HG02973 (cell line): ENCODE measurements at regions not wholly inside any gene's neighbourhood (a gene's known extent, or its start where the extent isn't known, plus 50 kb on each side); places are given as distances from the start of the nearest gene placed in this dataset.
"Not testable (repeated sequence)": the region's sequence is repeated elsewhere in the genome, so short reads cannot be mapped to it uniquely, and the experiment has no call there.

Source experiments
- ATAC-seq: cut with Tn5 transposase; IDR thresholded peaks from one replicate; pipeline ENCODE4 v1.9.1; 2021; ENCODE audit warnings: moderate library complexity; ENCODE audit not compliant: unreplicated experiment

DNA sequence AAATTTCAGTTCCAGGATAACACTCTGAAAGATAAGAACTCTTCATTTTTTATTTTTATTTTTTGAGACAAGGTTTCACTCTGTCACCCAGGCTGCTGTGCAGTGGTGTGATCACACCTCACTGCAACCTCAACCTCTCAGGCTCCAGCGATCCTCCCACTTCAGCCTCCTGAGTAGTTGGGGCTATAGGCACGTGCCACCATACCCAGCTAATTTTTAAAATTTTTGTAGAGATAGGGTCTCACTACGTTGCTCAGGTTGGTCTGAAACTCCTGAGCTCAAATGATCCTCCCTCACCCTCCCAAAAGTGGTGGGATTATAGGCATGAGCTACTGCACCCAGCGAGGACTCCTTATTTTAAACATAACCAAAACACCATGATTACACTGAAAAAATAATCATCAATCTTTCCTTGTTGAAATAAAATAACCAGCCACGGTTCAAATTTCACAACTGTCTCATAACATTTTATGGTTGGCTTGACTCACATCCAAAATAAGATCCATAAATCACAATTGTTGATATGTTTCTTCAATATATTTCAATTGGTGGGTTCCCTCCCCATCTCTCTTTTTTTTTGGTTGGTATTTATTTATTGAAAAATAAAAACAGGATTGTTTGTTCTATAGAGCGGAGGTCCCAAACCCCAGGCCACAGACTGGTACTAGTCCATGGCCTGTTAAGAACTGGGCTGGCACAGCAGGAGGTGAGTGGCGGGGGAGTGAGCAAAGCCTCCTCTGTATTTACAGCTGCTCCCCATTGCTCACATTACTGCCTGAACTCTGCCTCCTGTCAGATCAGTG, 60.1 kb upstream of the FAM171A1 start:
- no peak for ATAC-seq

DNA sequence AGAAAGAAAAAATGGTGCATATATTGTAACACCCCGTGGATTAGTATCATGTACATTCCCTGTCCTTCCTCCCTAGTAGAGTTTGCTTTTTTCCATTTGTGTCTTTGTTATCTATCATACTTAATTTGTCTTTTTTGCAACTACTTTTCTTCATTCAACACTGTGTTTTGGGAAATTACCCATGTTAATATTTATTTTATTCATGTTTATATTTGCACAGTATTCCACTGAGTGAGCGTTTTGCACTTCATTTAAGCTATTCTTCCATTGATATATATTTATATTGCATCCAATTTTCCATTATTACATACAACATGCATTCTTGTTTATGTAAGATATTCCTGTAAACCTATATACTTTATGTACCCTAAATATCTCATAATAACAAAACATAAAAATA, 57.6 kb upstream of the FAM171A1 start:
- ATAC-seq: no peak

DNA sequence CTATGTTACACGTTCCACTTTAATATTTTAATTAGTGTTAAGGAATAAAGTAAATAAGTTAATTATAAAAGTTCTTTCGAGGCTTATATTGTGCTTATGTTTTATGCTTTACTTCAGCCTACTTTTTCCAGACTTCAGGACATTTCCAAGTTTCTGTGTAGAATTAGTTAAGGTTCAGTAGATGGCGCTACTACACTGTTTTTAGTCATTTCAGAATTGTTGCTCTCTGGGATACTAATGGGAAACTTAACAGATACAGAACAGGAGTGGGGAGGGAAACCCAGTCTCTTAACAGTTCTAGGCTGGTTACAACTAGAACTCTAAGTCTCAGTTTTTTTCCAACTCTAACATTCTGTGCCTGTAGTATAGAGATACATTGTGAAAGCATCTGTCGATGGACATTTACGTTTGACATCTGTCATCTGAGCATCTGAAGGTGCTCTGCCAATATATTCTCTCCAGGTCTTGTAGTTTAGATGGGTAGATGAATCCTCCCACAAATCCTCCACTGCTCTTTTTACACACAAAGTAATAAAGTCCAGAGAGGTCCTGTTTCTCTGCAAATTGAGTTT, 56.8 kb upstream of the FAM171A1 start:
- ATAC-seq: no peak

DNA sequence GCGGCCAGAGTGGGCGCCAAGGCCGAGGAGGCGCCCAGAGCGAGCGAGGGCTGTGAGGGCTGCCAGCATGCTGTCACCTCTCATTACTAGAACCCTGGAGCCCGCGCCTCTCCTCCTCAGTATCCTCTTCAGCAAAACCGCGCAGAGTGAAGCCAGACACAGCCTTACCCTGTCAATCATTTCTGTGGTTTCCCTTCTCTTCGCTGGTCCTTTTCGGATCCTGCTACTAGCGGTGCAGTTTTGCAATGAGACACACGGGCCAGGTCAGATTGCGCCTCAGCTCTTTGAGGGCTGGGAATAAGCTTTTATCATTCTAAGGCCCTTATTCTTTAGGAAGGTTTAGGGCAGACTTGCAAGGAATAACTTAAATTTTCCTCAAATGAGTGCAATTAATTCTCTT, 55.5 kb upstream of the FAM171A1 start:
- no peak for ATAC-seq

DNA sequence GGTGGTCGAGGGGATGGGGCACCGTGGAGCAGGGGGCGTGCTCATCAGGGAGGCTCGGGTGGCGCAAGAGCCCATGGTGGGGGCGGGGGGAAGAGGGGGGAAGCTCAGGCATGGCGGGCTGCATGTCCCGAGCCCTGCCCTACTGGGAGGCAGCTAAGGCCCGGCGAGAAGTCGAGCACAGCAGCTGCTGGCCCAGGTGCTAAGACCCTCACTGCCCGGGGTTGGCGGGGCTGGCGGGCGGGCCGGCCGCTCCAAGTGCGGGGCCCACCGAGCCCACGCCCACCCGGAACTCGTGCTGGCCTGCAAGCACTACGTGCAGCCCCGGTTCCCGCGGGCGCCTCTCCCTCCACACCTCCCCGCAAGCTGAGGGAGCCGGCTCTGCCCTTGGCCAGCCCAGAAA, 55.0 kb upstream of the FAM171A1 start:
- ATAC-seq: no peak

DNA sequence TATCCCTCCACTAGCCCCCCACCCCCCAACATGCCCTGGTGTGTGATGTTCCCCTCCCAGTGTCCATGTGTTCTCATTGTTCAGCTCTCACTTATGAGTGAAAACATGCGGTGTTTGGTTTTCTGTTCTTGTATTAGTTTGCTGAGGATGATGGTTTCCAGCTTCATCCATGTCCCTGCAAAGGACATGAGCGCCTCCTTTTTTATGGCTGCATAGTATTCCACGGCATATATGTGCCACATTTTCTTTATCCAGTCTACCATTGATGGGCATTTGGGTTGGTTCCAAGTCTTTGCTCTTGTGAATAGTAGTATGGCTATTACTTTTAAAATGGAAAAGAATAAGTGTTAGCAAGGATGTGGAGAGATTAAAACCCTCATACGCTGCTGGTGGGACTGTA, 50.8 kb upstream of the FAM171A1 start:
- ATAC-seq: not testable (repeated sequence)
